HEK293 (cell line): ENCODE measurements at regions not wholly inside any gene's neighbourhood (a gene's known extent, or its start where the extent isn't known, plus 50 kb on each side); places are given as distances from the start of the nearest gene placed in this dataset.
"Not testable (repeated sequence)": the region's sequence is repeated elsewhere in the genome, so short reads cannot be mapped to it uniquely, and the experiment has no call there.

Source experiments
- CTCF ChIA-PET: fragments of 350-600 bp; formaldehyde crosslinking; extraction: SDS; loops from one replicate; lab custom pipeline; 2021; ENCODE audit warnings: antibody characterized with exemption; lab: Yijun Ruan, JAX
- POLR2A ChIA-PET: fragments of 300-600 bp; formaldehyde crosslinking; extraction: SDS; loops from one replicate; lab custom pipeline; 2020; ENCODE audit warnings: antibody characterized with exemption, inconsistent platforms; lab: Yijun Ruan, JAX
- H3K27ac ChIP-seq: fragments of 200-500 bp; sonication (Bioruptor generic); 2 replicates; pipeline ENCODE4 v1.5.1; 2014; ENCODE audit warnings: low read depth, low read length, control low read depth, inconsistent platforms; ENCODE audit errors: extremely low read depth
- H3K36me3 ChIP-seq, 2 experiments: fragments of 200-500 bp in 1 of 2; sonication (Bioruptor generic) in 1 of 2; 1 replicate in 1 of 2; 2 replicates in 1 of 2; pipeline ENCODE4 v1.5.1; 2014 to 2017; ENCODE audit warnings: inconsistent platforms in 2 of 2, low read length in 2 of 2; ENCODE audit not compliant: control insufficient read depth in 2 of 2, insufficient read depth in 1 of 2
- H3K4me1 ChIP-seq: fragments of 200-500 bp; sonication (Bioruptor generic); 2 replicates; pipeline ENCODE4 v1.5.1; 2014; ENCODE audit warnings: mild to moderate bottlenecking, low read length, inconsistent platforms; ENCODE audit not compliant: control insufficient read depth, insufficient read depth
- H3K4me3 ChIP-seq: 2 replicates; pipeline ENCODE4 v1.5.1; 2011; ENCODE audit warnings: low read depth, mild to moderate bottlenecking, control low read depth, low read length, moderate library complexity
- H3K9me3 ChIP-seq: fragments of 200-500 bp; sonication (Bioruptor generic); 2 replicates; pipeline ENCODE4 v1.5.1; 2014; ENCODE audit warnings: low read depth, low read length, inconsistent platforms; ENCODE audit not compliant: control insufficient read depth, insufficient read depth
- GLI2 ChIP-seq: fragments of 450-650 bp; formaldehyde crosslinking; IDR thresholded peaks from 2 replicates; pipeline ENCODE4; 2017; ENCODE audit warnings: missing biosample characterization, missing genetic modification characterization, low read depth, borderline replicate concordance
- GLIS1 ChIP-seq: fragments of 450-650 bp; formaldehyde crosslinking; IDR thresholded peaks from 2 replicates; pipeline ENCODE4 v1.5.1; 2016; ENCODE audit warnings: missing biosample characterization, missing genetic modification characterization
- SCRT1 ChIP-seq: fragments of 450-650 bp; formaldehyde crosslinking; IDR thresholded peaks from 2 replicates; pipeline ENCODE4 v1.5.1; 2016; ENCODE audit warnings: missing biosample characterization, missing genetic modification characterization, borderline replicate concordance
- ZBTB10 ChIP-seq: fragments of 450-650 bp; formaldehyde crosslinking; IDR thresholded peaks from 2 replicates; pipeline ENCODE4 v1.5.1; 2016; ENCODE audit warnings: missing biosample characterization, missing genetic modification characterization
- ZBTB11 ChIP-seq: fragments of 450-650 bp; formaldehyde crosslinking; conservative IDR thresholded peaks from 2 replicates; pipeline ENCODE4 v1.5.1; 2016; ENCODE audit warnings: low read depth, missing biosample characterization, missing genetic modification characterization
- ZBTB7A ChIP-seq: fragments of 450-650 bp; formaldehyde crosslinking; IDR thresholded peaks from 2 replicates; pipeline ENCODE4 v1.5.1; 2016; ENCODE audit warnings: low read depth, missing biosample characterization, missing genetic modification characterization
- ZFP69B ChIP-seq: fragments of 450-650 bp; formaldehyde crosslinking; IDR thresholded peaks from 2 replicates; pipeline ENCODE4 v1.5.1; 2016; ENCODE audit warnings: missing biosample characterization, missing genetic modification characterization
- ZNF132 ChIP-seq: fragments of 450-650 bp; formaldehyde crosslinking; IDR thresholded peaks from 2 replicates; pipeline ENCODE4 v1.5.1; 2017; ENCODE audit warnings: missing biosample characterization, missing genetic modification characterization, borderline replicate concordance
- ZNF26 ChIP-seq: fragments of 450-650 bp; formaldehyde crosslinking; IDR thresholded peaks from 2 replicates; pipeline ENCODE4 v1.5.1; 2016; ENCODE audit warnings: missing biosample characterization, missing genetic modification characterization
- ZNF292 ChIP-seq: fragments of 450-650 bp; formaldehyde crosslinking; IDR thresholded peaks from 2 replicates; pipeline ENCODE4 v1.5.1; 2016; ENCODE audit warnings: low read depth, missing biosample characterization, missing genetic modification characterization, borderline replicate concordance
- ZNF416 ChIP-seq: fragments of 450-650 bp; formaldehyde crosslinking; IDR thresholded peaks from 2 replicates; pipeline ENCODE4 v1.5.1; 2016; ENCODE audit warnings: missing biosample characterization, missing genetic modification characterization
- ZNF544 ChIP-seq: fragments of 450-650 bp; formaldehyde crosslinking; IDR thresholded peaks from 2 replicates; pipeline ENCODE4 v1.5.0; 2017; ENCODE audit warnings: missing biosample characterization, missing genetic modification characterization
- ZNF621 ChIP-seq: fragments of 450-650 bp; formaldehyde crosslinking; IDR thresholded peaks from 2 replicates; pipeline ENCODE4 v1.5.1; 2017; ENCODE audit warnings: missing biosample characterization, missing genetic modification characterization
- ZNF654 ChIP-seq: fragments of 450-650 bp; formaldehyde crosslinking; IDR thresholded peaks from 2 replicates; pipeline ENCODE4 v1.5.1; 2016; ENCODE audit warnings: low read depth, missing biosample characterization, missing genetic modification characterization
- ZNF747 ChIP-seq: fragments of 450-650 bp; formaldehyde crosslinking; IDR thresholded peaks from 2 replicates; pipeline ENCODE4 v1.5.1; 2016; ENCODE audit warnings: missing biosample characterization, missing genetic modification characterization
- ZNF837 ChIP-seq: fragments of 450-650 bp; formaldehyde crosslinking; IDR thresholded peaks from 2 replicates; pipeline ENCODE4 v1.5.1; 2016; ENCODE audit warnings: missing biosample characterization, missing genetic modification characterization
- ZNF843 ChIP-seq: fragments of 450-650 bp; formaldehyde crosslinking; IDR thresholded peaks from 2 replicates; pipeline ENCODE4 v1.5.1; 2016; ENCODE audit warnings: missing biosample characterization, missing genetic modification characterization
- ZSCAN5A ChIP-seq: fragments of 450-650 bp; formaldehyde crosslinking; IDR thresholded peaks from 2 replicates; pipeline ENCODE4 v1.5.1; 2016; ENCODE audit warnings: missing biosample characterization, missing genetic modification characterization

GRCh38 chr5:166127766-166128570 is 2163.5 kb upstream of the WWC1 start:
- no peak overlapping the region for H3K27ac ChIP-seq
- H3K4me3 ChIP-seq, result no peak overlapping the region
- CTCF ChIA-PET, result no interaction called here
- TF ChIP-seq GLI2 (tag by site-specific recombination) (no peak), ZBTB10 (tag by site-specific recombination) (no peak), ZNF843 (tag by site-specific recombination) (no peak), SCRT1 (tag by site-specific recombination) (no peak), ZNF544 (no peak), ZFP69B (tag by site-specific recombination) (no peak), ZNF132 (tag by site-specific recombination) (no peak), ZBTB7A (tag by site-specific recombination) (no peak), ZNF416 (tag by site-specific recombination) (no peak), ZNF654 (tag by site-specific recombination) (no peak), ZNF747 (tag by site-specific recombination) (no peak), ZNF26 (tag by site-specific recombination) (no peak), ZNF292 (tag by site-specific recombination) (no peak), ZNF837 (tag by site-specific recombination) (no peak), ZBTB11 (tag by site-specific recombination) (no peak), ZSCAN5A (no peak), GLIS1 (tag by site-specific recombination) (no peak), ZNF621 (tag by site-specific recombination) (no peak)
- TF ChIP-seq, all 188 proteins: peak for 0
- POLR2A ChIA-PET, result no interaction called here
- H3K4me1 ChIP-seq, result no peaks in the 10 kb centered on the region
- H3K9me3 ChIP-seq, result no peaks in the 10 kb centered on the region
- H3K36me3 ChIP-seq, result no peaks in the 10 kb centered on the region

GRCh38 chr5:166145107-166145506 is 2146.3 kb upstream of the WWC1 start:
- H3K9me3 ChIP-seq, H3K36me3 ChIP-seq, H3K4me1 ChIP-seq, H3K4me3 ChIP-seq, POLR2A ChIA-PET, H3K27ac ChIP-seq, CTCF ChIA-PET: not testable (repeated sequence)
